GM18861 (cell line): ENCODE measurements at regions not wholly inside any gene's neighbourhood (a gene's known extent, or its start where the extent isn't known, plus 50 kb on each side); places are given as distances from the start of the nearest gene placed in this dataset.

ENCODE experiments used
- ATAC-seq: cut with Tn5 transposase; IDR thresholded peaks from one replicate; pipeline ENCODE4 v1.9.1; 2021; ENCODE audit not compliant: unreplicated experiment

GRCh38 chr12:124415064-124415463 lies 120.2 kb downstream of the RFLNA start:
- ATAC-seq: no peak

DNA sequence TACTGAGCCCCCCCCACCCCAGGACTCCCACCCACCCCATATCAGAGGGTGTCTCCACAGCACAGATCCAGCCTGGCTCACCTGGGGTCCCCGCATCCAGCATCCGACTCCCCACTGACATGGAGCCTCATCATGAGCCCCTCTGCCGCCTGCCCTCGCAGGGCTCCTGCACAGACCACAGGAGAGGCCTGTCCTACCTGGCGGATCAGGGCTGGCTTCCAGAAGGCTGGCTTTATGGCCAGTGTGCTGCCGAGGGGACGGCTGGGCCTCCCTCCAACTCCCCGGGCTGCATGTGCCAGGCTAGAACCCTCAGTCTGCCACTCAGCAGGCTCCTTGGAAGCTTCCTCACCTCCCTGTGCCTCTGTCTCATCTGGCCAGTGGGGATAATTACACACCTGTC lies 119.0 kb downstream of the RFLNA start:
- ATAC-seq: no peak

- ATAC-seq: no peak
Observed at GRCh38 chr12:124413401-124413800, 118.5 kb downstream of the RFLNA start.

- no peak for ATAC-seq
Observed at GRCh38 chr12:124412646-124413015, 117.7 kb downstream of the RFLNA start.

DNA sequence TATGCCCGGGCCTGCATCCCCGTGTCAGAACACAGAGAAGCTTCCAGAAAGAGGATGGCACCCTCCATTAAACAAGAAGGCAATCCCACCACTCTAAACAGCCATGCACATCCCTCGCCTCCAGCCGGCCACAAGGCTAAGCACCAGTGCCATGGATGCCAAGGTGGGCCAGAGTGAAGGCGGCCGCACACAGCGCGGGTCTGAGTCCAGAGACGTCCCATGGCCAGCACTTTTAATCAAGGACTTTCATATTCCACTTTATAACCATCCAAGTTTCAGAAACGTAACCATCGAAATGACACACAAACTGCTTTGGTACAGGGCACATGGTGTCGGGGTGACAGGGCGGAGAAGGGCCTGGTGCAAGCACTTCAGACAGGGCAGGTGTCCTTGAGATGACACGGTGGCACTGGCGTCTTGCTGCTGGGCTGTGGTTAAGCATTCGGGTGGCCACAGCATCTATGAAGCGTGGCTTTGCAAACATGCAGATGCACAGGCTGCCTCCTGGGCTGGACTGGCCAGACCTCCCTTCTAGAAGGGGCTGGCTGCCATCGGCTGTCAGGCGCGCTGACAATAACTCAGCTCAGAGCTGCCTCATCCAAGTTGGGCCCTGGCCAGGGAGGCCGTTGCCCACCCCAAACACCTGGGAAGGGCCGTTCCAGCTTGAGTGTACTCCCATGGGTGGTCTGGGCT lies 117.2 kb downstream of the RFLNA start:
- ATAC-seq: no peak

DNA sequence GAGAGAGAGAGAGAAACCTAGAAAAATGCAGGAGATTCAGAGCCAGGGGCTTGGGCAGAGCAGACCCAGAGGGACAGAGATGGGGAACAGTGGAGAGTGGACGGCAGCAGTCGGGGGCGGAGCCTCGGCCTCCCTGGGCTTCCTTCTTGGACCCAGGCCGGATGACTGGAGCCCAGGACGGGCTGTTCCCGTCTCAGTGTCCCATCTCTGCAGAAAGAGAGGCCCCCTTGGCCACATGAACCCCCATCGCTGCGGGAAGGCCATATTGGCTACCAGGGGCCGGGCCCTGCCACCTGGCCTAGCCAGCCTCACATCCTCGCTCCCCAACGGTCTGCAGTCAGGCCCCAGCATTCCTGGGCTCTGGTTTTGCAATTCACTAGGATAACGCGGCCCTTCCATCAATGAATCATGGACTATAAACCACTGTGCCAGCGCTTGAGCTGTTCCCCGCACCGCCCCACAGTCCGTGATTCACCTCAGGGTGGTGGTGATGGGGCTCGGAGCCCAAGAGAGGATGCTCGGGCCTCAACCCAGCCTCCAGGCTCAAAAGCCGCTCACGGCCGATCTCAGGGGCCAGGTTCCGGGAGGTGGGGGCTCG lies 116.5 kb downstream of the RFLNA start:
- ATAC-seq: no peak

DNA sequence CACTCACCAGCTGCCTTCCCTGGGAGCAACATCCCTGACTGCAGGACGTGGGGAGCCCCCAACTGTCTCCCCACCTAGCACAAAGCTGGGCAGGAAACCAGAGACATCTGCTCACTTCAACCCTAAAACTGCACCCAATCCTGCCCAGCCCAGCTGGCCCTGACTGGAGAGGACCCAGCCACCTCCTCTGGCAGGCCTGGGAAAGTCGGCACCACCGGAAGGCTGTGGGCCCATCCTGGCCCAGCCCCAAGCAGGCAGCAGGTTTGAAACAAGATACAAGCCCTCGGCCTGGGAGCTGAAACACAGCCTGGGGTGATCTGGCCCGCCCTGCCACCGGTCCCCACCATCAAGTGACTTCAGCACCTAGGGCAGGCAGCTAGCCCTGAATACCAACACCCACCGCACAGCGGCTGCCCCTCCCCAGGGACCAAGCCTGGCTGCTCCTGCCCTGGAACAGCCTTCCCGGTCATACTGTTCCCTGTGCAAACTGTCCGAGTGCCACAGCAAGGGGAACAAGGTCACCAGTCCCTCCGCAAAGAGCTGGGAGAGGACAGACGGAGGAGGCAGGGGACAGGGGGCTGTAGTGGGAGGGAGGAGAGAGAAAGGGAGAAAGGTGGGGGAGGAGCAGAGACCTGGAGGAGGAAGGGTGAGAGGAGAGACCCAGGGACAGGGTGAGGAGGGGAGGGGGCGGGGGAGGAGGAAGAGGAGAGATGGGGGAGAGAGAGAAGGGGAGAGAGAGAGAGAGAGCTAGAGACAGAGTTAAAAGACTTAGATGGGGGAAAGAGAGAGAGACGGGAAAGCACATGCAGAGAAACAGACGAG lies 115.7 kb downstream of the RFLNA start:
- ATAC-seq: no peak

DNA sequence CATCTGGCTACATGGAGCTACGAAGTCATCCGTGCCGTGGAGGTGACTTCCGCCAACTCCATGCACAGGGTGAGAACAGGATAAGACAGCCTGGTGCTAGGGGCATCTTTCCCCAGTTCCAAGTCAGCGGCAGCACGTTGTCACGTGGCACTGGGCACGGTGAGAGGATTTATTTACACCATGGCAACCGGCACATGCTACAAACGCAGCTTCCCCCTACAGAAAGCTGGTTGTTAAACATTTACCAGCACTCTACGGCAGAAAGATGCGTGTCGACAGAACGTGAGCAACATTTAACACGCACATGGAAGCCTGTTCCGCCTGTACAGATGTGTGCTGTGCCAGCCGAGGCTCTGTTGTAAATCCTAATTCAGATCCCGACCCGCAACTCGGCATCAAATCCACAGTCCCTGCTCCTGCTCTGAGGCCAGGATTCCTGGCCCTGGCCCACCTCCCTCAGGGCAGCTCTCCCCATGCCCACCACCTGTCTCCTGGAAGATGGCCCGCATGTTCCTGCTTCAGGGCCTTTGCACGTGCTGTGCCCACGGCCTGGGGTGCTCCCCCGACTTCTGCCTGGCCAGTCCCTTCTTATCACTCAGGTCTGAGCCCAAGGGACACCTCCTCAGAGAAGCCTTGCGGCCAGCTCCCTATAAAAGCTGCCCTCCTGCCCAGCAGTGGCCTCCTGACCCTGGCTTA lies 114.1 kb downstream of the RFLNA start:
- no peak for ATAC-seq

- no peak for ATAC-seq
Observed at GRCh38 chr12:124407074-124407473, 112.2 kb downstream of the RFLNA start.

DNA sequence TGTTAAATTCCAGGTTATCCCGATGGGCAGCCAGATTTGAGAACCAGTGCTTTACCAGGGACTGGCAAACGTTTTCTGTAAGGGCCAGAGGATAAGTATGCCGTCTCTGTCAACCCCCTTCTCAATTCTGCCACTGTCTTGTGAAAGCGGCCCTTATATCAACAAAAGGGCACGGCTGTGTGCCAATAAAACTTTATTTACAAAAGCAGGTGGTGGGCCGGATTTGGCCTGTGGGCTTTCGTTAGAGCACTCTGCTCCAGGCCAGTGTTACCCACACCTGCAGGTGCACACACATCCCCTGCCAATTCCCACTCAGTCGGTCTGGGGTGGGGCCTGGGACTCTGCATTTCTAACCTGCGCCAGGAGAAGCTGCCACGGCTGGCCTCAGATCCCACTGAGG lies 111.2 kb downstream of the RFLNA start:
- ATAC-seq: no peak

- no peak for ATAC-seq
Observed at GRCh38 chr12:124405592-124405991, 110.7 kb downstream of the RFLNA start.

DNA sequence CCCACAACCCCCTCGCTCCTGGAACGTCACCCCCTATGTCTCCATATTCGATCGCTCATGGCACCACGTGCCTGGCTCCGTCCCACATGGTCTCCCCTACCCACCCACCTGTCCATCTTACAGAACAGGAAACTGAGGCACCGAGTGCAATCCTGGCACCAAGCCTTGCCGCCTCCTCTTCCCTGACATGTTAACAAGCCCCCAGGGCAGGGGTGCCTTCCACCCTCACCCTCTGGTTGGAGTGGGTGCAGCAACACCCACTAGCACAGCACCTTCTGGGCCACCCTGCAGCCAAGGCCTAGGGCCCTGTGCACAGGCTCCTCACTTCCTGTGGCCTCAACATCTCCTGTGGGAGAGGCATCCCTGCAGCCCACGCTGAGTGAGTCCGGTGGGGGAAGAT lies 110.3 kb downstream of the RFLNA start:
- ATAC-seq: no peak

- ATAC-seq: no peak
Observed at GRCh38 chr12:124404162-124404784, 109.4 kb downstream of the RFLNA start.

DNA sequence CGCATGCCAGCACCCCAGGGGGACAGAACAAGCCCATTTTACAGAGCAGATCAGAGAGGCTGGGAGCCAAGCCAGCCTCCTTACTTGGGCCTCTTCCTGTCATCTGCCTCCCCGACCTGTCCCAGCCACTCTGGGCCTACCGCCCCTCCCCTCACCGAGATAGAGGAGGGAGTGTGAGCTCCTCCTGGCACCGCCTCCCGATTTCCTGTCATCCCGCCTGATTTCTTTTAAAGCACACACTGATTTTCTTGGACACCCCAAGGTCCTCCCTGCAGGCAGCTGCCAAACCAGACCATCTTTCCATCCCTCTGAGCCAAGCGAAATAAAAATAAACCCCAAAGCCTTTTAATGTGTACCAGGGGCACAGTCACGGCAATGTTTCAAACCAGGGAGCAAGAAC lies 108.4 kb downstream of the RFLNA start:
- no peak for ATAC-seq

- no peak for ATAC-seq
Observed at GRCh38 chr12:124402248-124403066, 107.6 kb downstream of the RFLNA start.

DNA sequence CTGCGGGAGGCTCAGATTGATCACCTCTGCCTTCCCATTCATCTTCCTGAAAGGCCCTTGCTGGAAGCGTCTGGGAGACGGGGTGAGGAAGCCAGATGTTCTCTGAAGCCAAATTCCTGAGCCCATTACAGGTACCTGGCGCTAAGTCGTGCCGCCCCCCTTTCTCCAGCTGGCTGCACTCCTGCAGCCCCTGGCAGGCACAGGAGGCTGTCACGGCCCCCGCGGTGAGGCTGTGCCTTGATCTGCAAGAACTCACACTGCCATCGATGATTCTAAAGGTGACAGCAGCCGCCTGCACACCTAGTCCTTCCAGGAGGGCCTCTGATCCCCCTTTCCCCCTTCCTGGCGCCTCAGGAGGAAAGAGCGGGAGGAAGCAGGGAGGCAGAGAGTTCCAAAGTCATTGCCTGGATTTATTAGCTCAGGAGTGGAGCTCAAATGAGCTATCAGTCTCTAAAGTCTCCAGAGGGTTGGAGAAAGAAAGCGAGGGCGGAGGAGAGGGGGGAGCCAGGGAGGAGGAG lies 106.9 kb downstream of the RFLNA start:
- no peak for ATAC-seq

GRCh38 chr12:124400124-124400523 lies 105.2 kb downstream of the RFLNA start:
- no peak for ATAC-seq

DNA sequence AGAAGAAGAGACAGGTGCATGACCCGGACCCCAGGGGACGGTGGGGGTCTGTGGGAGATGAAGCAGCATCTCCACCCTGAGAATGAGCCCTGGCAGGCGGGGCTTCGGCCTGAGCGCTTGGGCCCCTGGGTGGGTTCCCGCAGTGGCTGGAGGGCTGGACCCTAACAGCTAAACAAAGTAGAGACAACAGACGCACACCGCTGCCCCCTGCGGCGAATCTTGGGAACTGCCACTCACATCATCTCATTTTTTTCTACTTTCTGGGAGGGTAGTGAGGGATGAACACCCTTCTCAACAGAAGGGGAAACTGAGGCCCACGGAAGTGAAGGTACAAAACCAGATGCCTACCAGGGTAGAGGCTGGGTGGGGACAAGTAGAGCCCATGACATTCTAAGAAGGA lies 104.7 kb downstream of the RFLNA start:
- ATAC-seq: no peak

- no peak for ATAC-seq
Observed at GRCh38 chr12:124398578-124399227, 103.8 kb downstream of the RFLNA start.
